ENCODE measurements at regions not wholly inside any gene's neighbourhood (a gene's known extent, or its start where the extent isn't known, plus 50 kb on each side); places are given as distances from the start of the nearest gene placed in this dataset.

- Histone ChIP-seq H2BK20ac (ENCODE audit: low read length) (no peak overlapping the region), H2BK15ac (ENCODE audit: low read length) (no peak overlapping the region), H3K56ac (replicated peaks; ENCODE audit: insufficient read length, low read depth, low read length) (no peak overlapping the region), H3K4me1 (replicated peaks in 1 of 4; ENCODE audit: control insufficient read depth in 3 of 4, insufficient read depth in 4 of 4, low read length in 3 of 4) (peaks cover 0 to 7% (median under 1%) of the 10 kb centered on the region in 4 experiments; a peak in 2 of 7 replicates), H3K14ac (ENCODE audit: insufficient read length) (no peak overlapping the region), H4K8ac (ENCODE audit: extremely low read depth, insufficient read depth, low read length) (no peak overlapping the region), H3K18ac (ENCODE audit: extremely low read depth, low read length) (no peak overlapping the region), H2BK120ac (replicated peaks; ENCODE audit: low read depth, low read length) (no peak overlapping the region), H3K4me2 (ENCODE audit: insufficient read depth in 1 of 2, low read depth in 2 of 2, low read length in 2 of 2) (no peak overlapping the region), H3K79me2 (ENCODE audit: control insufficient read depth in 1 of 2, insufficient read depth in 2 of 2, low read length in 2 of 2) (no peaks in the 10 kb centered on the region), H3K23ac (ENCODE audit: insufficient read length) (no peak overlapping the region), H2AK5ac (ENCODE audit: low read depth, low read length) (no peak overlapping the region), H3K9me3 (ENCODE audit: insufficient read depth in 2 of 2, low read depth in 1 of 2, low read length in 1 of 2) (no peaks in the 10 kb centered on the region), H3K27me3 (replicated peaks in 1 of 4; ENCODE audit: control insufficient read depth in 3 of 4, extremely low read depth in 1 of 4, insufficient read depth in 3 of 4, low read length in 3 of 4) (no peaks in the 10 kb centered on the region), H2BK12ac (ENCODE audit: low read depth, low read length) (no peak overlapping the region), H3K23me2 (ENCODE audit: low read depth, low read length) (no peaks in the 10 kb centered on the region), H3K4me3 (ENCODE audit: extremely low read depth in 1 of 4, insufficient read depth in 2 of 4, low read depth in 3 of 4, low read length in 4 of 4) (no peak overlapping the region), H3K36me3 (ENCODE audit: control insufficient read depth in 2 of 4, insufficient read depth in 4 of 4, low read length in 3 of 4) (no peaks in the 10 kb centered on the region), H4K5ac (ENCODE audit: insufficient read length, low read depth, low read length) (no peak overlapping the region), H4K20me1 (replicated peaks in 1 of 2; ENCODE audit: control insufficient read depth in 1 of 2, insufficient read depth in 2 of 2, low read length in 2 of 2) (no peaks in the 10 kb centered on the region), H3K4ac (replicated peaks; ENCODE audit: insufficient read length, low read depth, low read length) (no peak overlapping the region), H3K9ac (replicated peaks in 1 of 4; ENCODE audit: extremely low read depth in 1 of 4, low read depth in 3 of 4, low read length in 3 of 4) (peak overlapping the region in 1 of 4 experiments; percentile 30; a peak in 2 of 7 replicates), H2AFZ (ENCODE audit: low read length) (no peak overlapping the region), H3K79me1 (ENCODE audit: low read depth, low read length) (no peaks in the 10 kb centered on the region), H4K91ac (replicated peaks; ENCODE audit: insufficient read length, low read length) (no peak overlapping the region), H3K27ac (ENCODE audit: low read depth, low read length) (no peak overlapping the region), H2BK5ac (ENCODE audit: low read depth, low read length) (no peak overlapping the region)
- ChIA-PET CTCF (ENCODE audit: partially characterized antibody) (no interaction called here), POLR2A (ENCODE audit: partially characterized antibody) (no interaction called here)
- DNase-seq (ENCODE audit: low read depth in 1 of 2, low spot score in 2 of 2) = no peak
- 84% methylated on average over 17 of the region's 18 CpGs; no CpG with 5 or more reads in 1 of the 2 experiments for WGBS, 2 experiments (ENCODE audit: extremely low coverage in 1 of 2, insufficient coverage in 1 of 2, insufficient read length in 1 of 2, insufficient replicate concordance in 2 of 2, low coverage in 1 of 2, low lambda C conversion rate in 2 of 2, missing lambda C conversion rate in 1 of 2)
- no peak for FAIRE-seq
- TF ChIP-seq TAF1 (IDR thresholded peaks at IDR 0.05; ENCODE audit: low read depth, low read length) = no peak
Observed at GRCh38 chr14:38835874-38836273, 267.2 kb downstream of the SEC23A start.

Data from H1 (cell line).